Progenitor cell of endocrine pancreas (in vitro differentiated cells): ENCODE measurements at regions not wholly inside any gene's neighbourhood (a gene's known extent, or its start where the extent isn't known, plus 50 kb on each side); places are given as distances from the start of the nearest gene placed in this dataset.

Source experiments
- DNase-seq: peaks from one replicate; pipeline ENCODE4 v3.0.0; 2021; ENCODE audit warnings: low spot score; ENCODE audit not compliant: unreplicated experiment
- H3K27ac Mint-ChIP-seq: 2 replicates; pipeline ENCODE4 v1.8.0; 2021; ENCODE audit warnings: mild to moderate bottlenecking, moderate library complexity, mixed read lengths
- H3K27me3 Mint-ChIP-seq: 2 replicates; pipeline ENCODE4 v1.8.0; 2021; ENCODE audit warnings: mixed read lengths
- H3K36me3 Mint-ChIP-seq: 2 replicates; pipeline ENCODE4 v1.8.0; 2022; ENCODE audit warnings: mixed read lengths; ENCODE audit not compliant: insufficient read depth
- H3K4me1 Mint-ChIP-seq: 2 replicates; pipeline ENCODE4 v1.8.0; 2021; ENCODE audit warnings: low read depth, mixed read lengths
- H3K4me3 Mint-ChIP-seq: 2 replicates; pipeline ENCODE4 v1.8.0; 2021; ENCODE audit warnings: low read depth, mild to moderate bottlenecking, moderate library complexity, mixed read lengths
- H3K9me3 Mint-ChIP-seq: 2 replicates; pipeline ENCODE4 v1.8.0; 2021; ENCODE audit warnings: low read depth, mixed read lengths
- TF ChIP-seq, protein P1 (sequence below): fragments of 200-600 bp; sonication (generic); IDR thresholded peaks from one replicate; pipeline ENCODE4 v1.5.0; 2021; ENCODE audit warnings: antibody characterized with exemption, mild to moderate bottlenecking; ENCODE audit not compliant: unreplicated experiment

DNA sequence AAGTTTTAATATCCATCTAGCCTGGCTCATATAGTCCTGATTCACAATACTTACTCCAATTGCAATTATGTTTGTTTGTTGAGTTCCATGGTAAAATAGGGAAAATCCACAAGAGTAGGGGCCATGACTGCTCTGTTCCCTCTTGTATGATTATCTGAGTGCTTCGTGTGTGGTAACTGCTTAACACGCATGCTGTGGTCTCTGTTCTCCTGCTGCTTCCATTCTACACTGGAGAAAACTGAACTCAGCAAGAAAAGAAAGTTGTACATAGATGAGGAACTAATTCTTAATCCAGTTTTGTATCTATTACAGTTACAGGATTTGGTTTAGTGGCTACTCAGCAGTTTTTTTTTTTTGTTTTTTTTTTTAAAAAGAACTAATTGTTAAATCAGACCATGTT is 223.0 kb upstream of the SATB1 start:
- TF ChIP-seq, protein P1, sequence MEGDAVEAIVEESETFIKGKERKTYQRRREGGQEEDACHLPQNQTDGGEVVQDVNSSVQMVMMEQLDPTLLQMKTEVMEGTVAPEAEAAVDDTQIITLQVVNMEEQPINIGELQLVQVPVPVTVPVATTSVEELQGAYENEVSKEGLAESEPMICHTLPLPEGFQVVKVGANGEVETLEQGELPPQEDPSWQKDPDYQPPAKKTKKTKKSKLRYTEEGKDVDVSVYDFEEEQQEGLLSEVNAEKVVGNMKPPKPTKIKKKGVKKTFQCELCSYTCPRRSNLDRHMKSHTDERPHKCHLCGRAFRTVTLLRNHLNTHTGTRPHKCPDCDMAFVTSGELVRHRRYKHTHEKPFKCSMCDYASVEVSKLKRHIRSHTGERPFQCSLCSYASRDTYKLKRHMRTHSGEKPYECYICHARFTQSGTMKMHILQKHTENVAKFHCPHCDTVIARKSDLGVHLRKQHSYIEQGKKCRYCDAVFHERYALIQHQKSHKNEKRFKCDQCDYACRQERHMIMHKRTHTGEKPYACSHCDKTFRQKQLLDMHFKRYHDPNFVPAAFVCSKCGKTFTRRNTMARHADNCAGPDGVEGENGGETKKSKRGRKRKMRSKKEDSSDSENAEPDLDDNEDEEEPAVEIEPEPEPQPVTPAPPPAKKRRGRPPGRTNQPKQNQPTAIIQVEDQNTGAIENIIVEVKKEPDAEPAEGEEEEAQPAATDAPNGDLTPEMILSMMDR = no peak
- Mint-ChIP-seq H3K9me3 (no peaks in the 10 kb centered on the region), H3K27me3 (peaks cover 5% of the 10 kb centered on the region), H3K4me1 (no peaks in the 10 kb centered on the region), H3K36me3 (no peaks in the 10 kb centered on the region), H3K4me3 (no peak overlapping the region), H3K27ac (no peak overlapping the region)
- no peak for DNase-seq

DNA sequence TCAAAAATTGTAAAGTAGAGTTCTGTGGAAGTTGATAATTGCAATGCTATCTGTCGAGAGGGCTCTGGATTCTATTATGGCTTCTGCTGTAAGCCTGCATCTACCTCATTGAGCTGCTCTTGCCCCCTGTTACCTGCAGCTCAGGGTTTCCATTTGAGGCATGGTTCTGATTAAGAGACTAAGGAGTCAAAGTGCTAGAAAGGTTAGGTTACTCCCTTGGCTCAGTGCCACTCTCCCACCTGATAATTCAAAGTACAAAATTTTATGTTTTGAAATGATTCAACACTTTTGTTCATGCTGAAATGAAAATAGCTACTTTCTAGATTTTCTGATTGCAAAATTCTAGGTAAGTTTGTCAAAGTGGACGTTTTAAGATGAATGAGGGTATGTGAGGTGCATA is 220.5 kb upstream of the SATB1 start:
- Mint-ChIP-seq H3K27ac (no peak overlapping the region), H3K4me1 (no peaks in the 10 kb centered on the region), H3K27me3 (peaks cover 5% of the 10 kb centered on the region), H3K4me3 (no peak overlapping the region), H3K36me3 (no peaks in the 10 kb centered on the region), H3K9me3 (no peaks in the 10 kb centered on the region)
- TF ChIP-seq, protein P1 = no peak
- DNase-seq = no peak

DNA sequence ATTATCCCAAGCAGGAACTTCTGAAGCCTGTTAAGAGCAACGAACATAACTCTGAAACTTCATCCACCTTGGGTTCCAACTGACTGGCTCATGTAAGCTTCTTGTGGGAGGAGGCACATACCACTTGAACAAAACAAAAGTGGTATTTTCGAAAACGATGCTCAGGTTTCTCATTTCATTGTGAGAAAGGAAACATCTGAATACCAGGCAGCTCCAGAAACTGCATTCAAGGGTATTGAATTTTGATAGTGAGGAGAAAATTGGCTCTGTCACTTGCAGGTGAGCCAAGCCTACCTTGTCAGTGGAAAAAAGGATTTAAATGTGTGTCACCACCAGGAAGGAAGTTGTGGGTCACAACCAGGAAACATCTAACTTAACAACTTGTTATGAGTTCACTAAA is 218.1 kb upstream of the SATB1 start:
- H3K36me3 Mint-ChIP-seq = no peaks in the 10 kb centered on the region
- DNase-seq = no peak
- H3K4me3 Mint-ChIP-seq = no peak overlapping the region
- no peaks in the 10 kb centered on the region for H3K4me1 Mint-ChIP-seq
- TF ChIP-seq, protein P1 = no peak
- no peaks in the 10 kb centered on the region for H3K9me3 Mint-ChIP-seq
- peaks cover 5% of the 10 kb centered on the region for H3K27me3 Mint-ChIP-seq
- no peak overlapping the region for H3K27ac Mint-ChIP-seq

DNA sequence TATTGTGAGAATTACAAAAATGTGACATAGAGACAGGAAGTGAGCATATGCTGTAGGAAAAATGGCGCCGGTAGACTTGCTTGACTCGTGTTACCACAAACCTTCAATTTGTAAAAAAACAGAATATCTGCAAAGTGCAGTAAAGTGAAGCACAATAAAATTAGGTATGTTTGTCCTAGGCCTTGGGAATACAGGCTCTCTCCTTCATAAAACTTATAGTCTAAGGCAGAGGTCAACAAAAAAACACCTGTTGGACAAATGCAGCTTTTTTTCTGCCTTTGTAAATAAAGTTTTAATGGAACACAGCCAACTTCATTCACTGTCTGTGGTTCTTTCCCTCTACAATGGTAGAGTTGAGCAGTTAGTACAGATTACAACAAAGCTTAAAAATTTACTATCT is 216.8 kb upstream of the SATB1 start:
- H3K4me3 Mint-ChIP-seq = no peak overlapping the region
- no peaks in the 10 kb centered on the region for H3K27me3 Mint-ChIP-seq
- no peak for DNase-seq
- TF ChIP-seq, protein P1 = no peak
- H3K4me1 Mint-ChIP-seq = no peaks in the 10 kb centered on the region
- H3K27ac Mint-ChIP-seq = no peak overlapping the region
- no peaks in the 10 kb centered on the region for H3K36me3 Mint-ChIP-seq
- no peaks in the 10 kb centered on the region for H3K9me3 Mint-ChIP-seq

DNA sequence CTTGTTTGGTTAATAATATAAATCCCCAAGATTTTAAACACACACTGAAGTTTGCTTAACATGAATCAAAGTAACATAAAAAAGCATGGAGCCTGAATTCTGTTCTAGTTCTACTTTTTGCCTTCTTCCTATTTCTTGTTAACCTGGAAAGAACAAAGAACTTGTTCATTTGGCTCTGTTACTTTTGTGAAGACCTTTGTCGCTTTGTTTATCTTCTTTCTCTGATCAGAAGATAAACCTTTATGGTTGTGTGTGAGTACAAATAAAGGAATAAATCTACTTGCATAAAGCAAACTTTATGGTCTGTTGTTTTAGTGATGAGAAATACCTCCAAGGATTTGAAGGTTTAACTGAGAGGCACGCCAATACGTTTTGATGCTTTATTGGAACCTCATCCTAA is 210.1 kb upstream of the SATB1 start:
- Mint-ChIP-seq H3K4me1 (peaks cover 3% of the 10 kb centered on the region), H3K27me3 (no peaks in the 10 kb centered on the region), H3K9me3 (peaks cover 9% of the 10 kb centered on the region), H3K4me3 (no peak overlapping the region), H3K36me3 (no peaks in the 10 kb centered on the region), H3K27ac (no peak overlapping the region)
- TF ChIP-seq, protein P1 = no peak
- no peak for DNase-seq

DNA sequence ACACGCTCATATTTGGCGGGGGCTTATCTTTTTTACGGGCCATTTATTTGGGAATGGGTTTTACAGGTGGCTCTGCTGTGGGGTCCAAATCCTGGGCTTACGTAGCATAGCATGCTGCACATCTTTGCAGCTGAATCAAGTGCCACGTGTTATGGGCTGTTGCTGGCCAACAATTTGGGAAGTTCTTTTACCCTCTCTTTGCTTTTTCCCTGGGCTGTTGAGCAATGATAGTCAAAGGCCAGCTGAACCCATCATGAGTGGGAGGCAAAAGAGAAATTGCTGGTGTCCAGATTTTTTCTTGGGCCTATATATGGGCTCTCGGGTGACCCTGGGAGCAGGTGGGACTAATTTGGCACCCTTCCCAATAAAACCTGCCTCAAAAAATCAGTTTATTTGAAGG is 209.3 kb upstream of the SATB1 start:
- TF ChIP-seq, protein P1 = no peak
- Mint-ChIP-seq H3K27me3 (no peaks in the 10 kb centered on the region), H3K4me1 (peaks cover 3% of the 10 kb centered on the region), H3K4me3 (no peak overlapping the region), H3K9me3 (peaks cover 9% of the 10 kb centered on the region), H3K27ac (peak overlapping the region; percentile 27), H3K36me3 (no peaks in the 10 kb centered on the region)
- DNase-seq = no peak
